ENCODE measurements at regions not wholly inside any gene's neighbourhood (a gene's known extent, or its start where the extent isn't known, plus 50 kb on each side); places are given as distances from the start of the nearest gene placed in this dataset.

- no peak overlapping the region for H3K4me2 ChIP-seq (ENCODE audit: insufficient read depth, low read length)
- no peak for TF ChIP-seq CTCF (IDR thresholded peaks at IDR 0.05; ENCODE audit: extremely low read depth, low read depth, low read length)
These were observed 408.9 kb upstream of the RGMB start for GRCh38 chr5:98364549-98364948.

GRCh38 chr5:98365126-98365525, 408.3 kb upstream of the RGMB start:
- Histone ChIP-seq H3K36me3 (ENCODE audit: insufficient read depth, low read length) (no peaks in the 10 kb centered on the region), H3K4me3 (ENCODE audit: insufficient read depth, low read length) (no peak overlapping the region), H3K4me1 (ENCODE audit: insufficient read depth, low read length) (no peaks in the 10 kb centered on the region), H3K27ac (ENCODE audit: low read depth, low read length) (no peak overlapping the region), H3K4me2 (ENCODE audit: insufficient read depth, low read length) (no peak overlapping the region), H2AFZ (ENCODE audit: low read length) (no peak overlapping the region), H4K20me1 (ENCODE audit: insufficient read depth, low read length) (no peaks in the 10 kb centered on the region), H3K27me3 (ENCODE audit: insufficient read depth, low read length) (no peaks in the 10 kb centered on the region), H3K79me2 (ENCODE audit: insufficient read depth, low read length) (no peaks in the 10 kb centered on the region), H3K9me3 (ENCODE audit: low read depth, low read length) (no peaks in the 10 kb centered on the region)
- no peak for DNase-seq (ENCODE audit: insufficient read length, low spot score, missing footprints)
- TF ChIP-seq CTCF (IDR thresholded peaks at IDR 0.05; ENCODE audit: extremely low read depth, low read depth, low read length) = no peak

More at GRCh38 chr5:98364549-98364948, 408.9 kb upstream of the RGMB start:
- no peak overlapping the region for H3K27ac ChIP-seq (ENCODE audit: low read depth, low read length)
- H3K9me3 ChIP-seq (ENCODE audit: low read depth, low read length) = no peaks in the 10 kb centered on the region
- H3K27me3 ChIP-seq (ENCODE audit: insufficient read depth, low read length) = no peaks in the 10 kb centered on the region
- no peak overlapping the region for H3K4me3 ChIP-seq (ENCODE audit: insufficient read depth, low read length)
- H3K4me1 ChIP-seq (ENCODE audit: insufficient read depth, low read length) = no peaks in the 10 kb centered on the region
- DNase-seq (ENCODE audit: insufficient read length, low spot score, missing footprints) = no peak
- no peaks in the 10 kb centered on the region for H3K36me3 ChIP-seq (ENCODE audit: insufficient read depth, low read length)
- H3K79me2 ChIP-seq (ENCODE audit: insufficient read depth, low read length) = no peaks in the 10 kb centered on the region
- H4K20me1 ChIP-seq (ENCODE audit: insufficient read depth, low read length) = no peaks in the 10 kb centered on the region
- no peak overlapping the region for H2AFZ ChIP-seq (ENCODE audit: low read length)

- DNase-seq (ENCODE audit: insufficient read length, low spot score, missing footprints) = no peak
- no peaks in the 10 kb centered on the region for H3K4me1 ChIP-seq (ENCODE audit: insufficient read depth, low read length)
- no peaks in the 10 kb centered on the region for H3K9me3 ChIP-seq (ENCODE audit: low read depth, low read length)
- H3K79me2 ChIP-seq (ENCODE audit: insufficient read depth, low read length) = no peaks in the 10 kb centered on the region
- H3K36me3 ChIP-seq (ENCODE audit: insufficient read depth, low read length) = no peaks in the 10 kb centered on the region
- no peaks in the 10 kb centered on the region for H4K20me1 ChIP-seq (ENCODE audit: insufficient read depth, low read length)
- no peaks in the 10 kb centered on the region for H3K27me3 ChIP-seq (ENCODE audit: insufficient read depth, low read length)
- no peak for TF ChIP-seq CTCF (IDR thresholded peaks at IDR 0.05; ENCODE audit: extremely low read depth, low read depth, low read length)
- H3K4me3 ChIP-seq (ENCODE audit: insufficient read depth, low read length) = no peak overlapping the region
- no peak overlapping the region for H3K4me2 ChIP-seq (ENCODE audit: insufficient read depth, low read length)
- no peak overlapping the region for H2AFZ ChIP-seq (ENCODE audit: low read length)
- H3K27ac ChIP-seq (ENCODE audit: low read depth, low read length) = no peak overlapping the region
These were observed 405.3 kb upstream of the RGMB start for GRCh38 chr5:98368141-98368540.

GRCh38 chr5:98372351-98372750, 401.1 kb upstream of the RGMB start:
- TF ChIP-seq CTCF (IDR thresholded peaks at IDR 0.05; ENCODE audit: extremely low read depth, low read depth, low read length) = no peak

More at GRCh38 chr5:98372351-98372750, 401.1 kb upstream of the RGMB start:
- Histone ChIP-seq H3K27me3 (ENCODE audit: insufficient read depth, low read length) (no peaks in the 10 kb centered on the region), H3K4me3 (ENCODE audit: insufficient read depth, low read length) (no peak overlapping the region), H3K9me3 (ENCODE audit: low read depth, low read length) (no peaks in the 10 kb centered on the region), H3K4me1 (ENCODE audit: insufficient read depth, low read length) (no peaks in the 10 kb centered on the region), H2AFZ (ENCODE audit: low read length) (no peak overlapping the region), H3K4me2 (ENCODE audit: insufficient read depth, low read length) (no peak overlapping the region), H4K20me1 (ENCODE audit: insufficient read depth, low read length) (no peaks in the 10 kb centered on the region), H3K79me2 (ENCODE audit: insufficient read depth, low read length) (no peaks in the 10 kb centered on the region), H3K27ac (ENCODE audit: low read depth, low read length) (no peak overlapping the region), H3K36me3 (ENCODE audit: insufficient read depth, low read length) (no peaks in the 10 kb centered on the region)
- DNase-seq (ENCODE audit: insufficient read length, low spot score, missing footprints) = no peak

All from osteoblast (primary cell).